Suprapubic skin (tissue), 4 donors: ENCODE measurements at regions not wholly inside any gene's neighbourhood (a gene's known extent, or its start where the extent isn't known, plus 50 kb on each side); places are given as distances from the start of the nearest gene placed in this dataset.

Experiments
- POLR2A ChIP-seq, 2 donors: fragments of 450-650 bp; IDR thresholded peaks; one replicate each; pipeline ENCODE4 v1.6.1; 2017; ENCODE audit warnings: antibody characterized with exemption in 2 of 2, mild to moderate bottlenecking in 2 of 2, moderate library complexity in 2 of 2
- POLR2AphosphoS5 ChIP-seq, 3 donors: sonication (generic); formaldehyde crosslinking; IDR thresholded peaks; one replicate each; pipeline ENCODE4 v1.6.1; 2017; ENCODE audit warnings: antibody characterized with exemption in 3 of 3
- TF ChIP-seq, protein P1 (sequence below), 2 donors: fragments of 200-600 bp in 1 of 2; fragments of 450-650 bp in 1 of 2; sonication (generic) in 1 of 2; IDR thresholded peaks; one replicate each; pipeline ENCODE4 v1.5.1; 2016 to 2019; ENCODE audit warnings: antibody characterized with exemption in 2 of 2, mild to moderate bottlenecking in 1 of 2, moderate library complexity in 1 of 2

GRCh38 chr18:78822949-78823285 lies 156.7 kb upstream of the SALL3 start:
- TF ChIP-seq, protein P1, sequence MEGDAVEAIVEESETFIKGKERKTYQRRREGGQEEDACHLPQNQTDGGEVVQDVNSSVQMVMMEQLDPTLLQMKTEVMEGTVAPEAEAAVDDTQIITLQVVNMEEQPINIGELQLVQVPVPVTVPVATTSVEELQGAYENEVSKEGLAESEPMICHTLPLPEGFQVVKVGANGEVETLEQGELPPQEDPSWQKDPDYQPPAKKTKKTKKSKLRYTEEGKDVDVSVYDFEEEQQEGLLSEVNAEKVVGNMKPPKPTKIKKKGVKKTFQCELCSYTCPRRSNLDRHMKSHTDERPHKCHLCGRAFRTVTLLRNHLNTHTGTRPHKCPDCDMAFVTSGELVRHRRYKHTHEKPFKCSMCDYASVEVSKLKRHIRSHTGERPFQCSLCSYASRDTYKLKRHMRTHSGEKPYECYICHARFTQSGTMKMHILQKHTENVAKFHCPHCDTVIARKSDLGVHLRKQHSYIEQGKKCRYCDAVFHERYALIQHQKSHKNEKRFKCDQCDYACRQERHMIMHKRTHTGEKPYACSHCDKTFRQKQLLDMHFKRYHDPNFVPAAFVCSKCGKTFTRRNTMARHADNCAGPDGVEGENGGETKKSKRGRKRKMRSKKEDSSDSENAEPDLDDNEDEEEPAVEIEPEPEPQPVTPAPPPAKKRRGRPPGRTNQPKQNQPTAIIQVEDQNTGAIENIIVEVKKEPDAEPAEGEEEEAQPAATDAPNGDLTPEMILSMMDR (IDR thresholded peaks at IDR 0.05), result no peak
- TF ChIP-seq POLR2A (IDR thresholded peaks at IDR 0.05) (no peak), POLR2AphosphoS5 (IDR thresholded peaks at IDR 0.05) (no peak)
